Liver (tissue), 3 donors: ENCODE measurements at regions not wholly inside any gene's neighbourhood (a gene's known extent, or its start where the extent isn't known, plus 50 kb on each side); places are given as distances from the start of the nearest gene placed in this dataset.

ENCODE experiments used
- GABPA ChIP-seq, 2 donors: IDR thresholded peaks in 1 of 2; conservative IDR thresholded peaks in 1 of 2; 2 replicates each; pipeline ENCODE4 v1.6.1; 2016; ENCODE audit warnings: antibody characterized with exemption in 2 of 2, mild to moderate bottlenecking in 1 of 2, moderate library complexity in 1 of 2
- JUND ChIP-seq, 2 donors: IDR thresholded peaks; 2 replicates each; pipeline ENCODE4 v1.6.1; 2016; ENCODE audit warnings: antibody characterized with exemption in 2 of 2
- RAD21 ChIP-seq, 2 donors: IDR thresholded peaks; 2 replicates each; pipeline ENCODE4 v1.6.1; 2016; ENCODE audit warnings: antibody characterized with exemption in 2 of 2, mild to moderate bottlenecking in 2 of 2
- RXRA ChIP-seq, 2 donors: IDR thresholded peaks; 2 replicates each; pipeline ENCODE4 v1.6.1; 2017 to 2018; ENCODE audit warnings: antibody characterized with exemption in 2 of 2, mild to moderate bottlenecking in 1 of 2
- YY1 ChIP-seq: IDR thresholded peaks from 2 replicates; pipeline ENCODE4 v1.6.1; 2016; ENCODE audit warnings: antibody characterized with exemption, mild to moderate bottlenecking
- TF ChIP-seq, protein P1 (sequence below): IDR thresholded peaks from 2 replicates; pipeline ENCODE4 v1.6.1; 2016; ENCODE audit warnings: antibody characterized with exemption, mild to moderate bottlenecking
- TF ChIP-seq, protein P2 (sequence below): fragments of 150-350 bp; IDR thresholded peaks from 2 replicates; pipeline ENCODE4 v1.5.1; 2017; ENCODE audit warnings: improper control_type of control experiment, low read depth, low read length; ENCODE audit not compliant: missing input control
- TF ChIP-seq, protein P3 (sequence below): IDR thresholded peaks from 2 replicates; pipeline ENCODE4 v1.6.1; 2016; ENCODE audit warnings: antibody characterized with exemption
- TF ChIP-seq, protein P4 (sequence below): IDR thresholded peaks from 2 replicates; pipeline ENCODE4 v1.6.1; 2016; ENCODE audit warnings: antibody characterized with exemption
- TF ChIP-seq, protein P5 (sequence below): IDR thresholded peaks from 2 replicates; pipeline ENCODE4 v1.6.1; 2016; ENCODE audit warnings: antibody characterized with exemption
- donor health status: healthy.
- donor health status: healthy.

DNA sequence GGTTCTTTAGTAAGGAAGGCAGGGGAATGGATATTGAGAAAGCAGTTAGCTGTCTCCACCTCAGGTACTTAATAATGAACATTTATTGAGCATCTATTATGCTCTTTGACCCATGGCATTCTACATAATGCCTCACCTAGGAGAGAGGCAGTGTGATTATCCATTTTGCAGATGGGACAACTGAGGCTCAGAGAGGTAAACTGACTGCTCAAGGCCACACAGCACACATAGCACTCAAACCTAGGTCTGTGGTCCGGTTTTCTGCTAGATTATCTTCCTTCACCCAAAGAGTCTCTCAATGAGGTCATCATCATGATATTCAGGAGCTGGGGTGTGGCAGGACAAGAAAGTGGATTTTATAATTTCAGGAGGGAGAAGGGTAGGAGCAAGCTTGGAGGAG, 199.1 kb upstream of the LHX5 start:
- TF ChIP-seq, protein P1, sequence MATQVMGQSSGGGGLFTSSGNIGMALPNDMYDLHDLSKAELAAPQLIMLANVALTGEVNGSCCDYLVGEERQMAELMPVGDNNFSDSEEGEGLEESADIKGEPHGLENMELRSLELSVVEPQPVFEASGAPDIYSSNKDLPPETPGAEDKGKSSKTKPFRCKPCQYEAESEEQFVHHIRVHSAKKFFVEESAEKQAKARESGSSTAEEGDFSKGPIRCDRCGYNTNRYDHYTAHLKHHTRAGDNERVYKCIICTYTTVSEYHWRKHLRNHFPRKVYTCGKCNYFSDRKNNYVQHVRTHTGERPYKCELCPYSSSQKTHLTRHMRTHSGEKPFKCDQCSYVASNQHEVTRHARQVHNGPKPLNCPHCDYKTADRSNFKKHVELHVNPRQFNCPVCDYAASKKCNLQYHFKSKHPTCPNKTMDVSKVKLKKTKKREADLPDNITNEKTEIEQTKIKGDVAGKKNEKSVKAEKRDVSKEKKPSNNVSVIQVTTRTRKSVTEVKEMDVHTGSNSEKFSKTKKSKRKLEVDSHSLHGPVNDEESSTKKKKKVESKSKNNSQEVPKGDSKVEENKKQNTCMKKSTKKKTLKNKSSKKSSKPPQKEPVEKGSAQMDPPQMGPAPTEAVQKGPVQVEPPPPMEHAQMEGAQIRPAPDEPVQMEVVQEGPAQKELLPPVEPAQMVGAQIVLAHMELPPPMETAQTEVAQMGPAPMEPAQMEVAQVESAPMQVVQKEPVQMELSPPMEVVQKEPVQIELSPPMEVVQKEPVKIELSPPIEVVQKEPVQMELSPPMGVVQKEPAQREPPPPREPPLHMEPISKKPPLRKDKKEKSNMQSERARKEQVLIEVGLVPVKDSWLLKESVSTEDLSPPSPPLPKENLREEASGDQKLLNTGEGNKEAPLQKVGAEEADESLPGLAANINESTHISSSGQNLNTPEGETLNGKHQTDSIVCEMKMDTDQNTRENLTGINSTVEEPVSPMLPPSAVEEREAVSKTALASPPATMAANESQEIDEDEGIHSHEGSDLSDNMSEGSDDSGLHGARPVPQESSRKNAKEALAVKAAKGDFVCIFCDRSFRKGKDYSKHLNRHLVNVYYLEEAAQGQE, result no peak
- TF ChIP-seq, protein P2, sequence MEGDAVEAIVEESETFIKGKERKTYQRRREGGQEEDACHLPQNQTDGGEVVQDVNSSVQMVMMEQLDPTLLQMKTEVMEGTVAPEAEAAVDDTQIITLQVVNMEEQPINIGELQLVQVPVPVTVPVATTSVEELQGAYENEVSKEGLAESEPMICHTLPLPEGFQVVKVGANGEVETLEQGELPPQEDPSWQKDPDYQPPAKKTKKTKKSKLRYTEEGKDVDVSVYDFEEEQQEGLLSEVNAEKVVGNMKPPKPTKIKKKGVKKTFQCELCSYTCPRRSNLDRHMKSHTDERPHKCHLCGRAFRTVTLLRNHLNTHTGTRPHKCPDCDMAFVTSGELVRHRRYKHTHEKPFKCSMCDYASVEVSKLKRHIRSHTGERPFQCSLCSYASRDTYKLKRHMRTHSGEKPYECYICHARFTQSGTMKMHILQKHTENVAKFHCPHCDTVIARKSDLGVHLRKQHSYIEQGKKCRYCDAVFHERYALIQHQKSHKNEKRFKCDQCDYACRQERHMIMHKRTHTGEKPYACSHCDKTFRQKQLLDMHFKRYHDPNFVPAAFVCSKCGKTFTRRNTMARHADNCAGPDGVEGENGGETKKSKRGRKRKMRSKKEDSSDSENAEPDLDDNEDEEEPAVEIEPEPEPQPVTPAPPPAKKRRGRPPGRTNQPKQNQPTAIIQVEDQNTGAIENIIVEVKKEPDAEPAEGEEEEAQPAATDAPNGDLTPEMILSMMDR, result no peak
- TF ChIP-seq RAD21 (IDR thresholded peaks at IDR 0.05) (no peak), RXRA (IDR thresholded peaks at IDR 0.05) (no peak), GABPA (IDR thresholded peaks at IDR 0.05 in 1 of 2, conservative IDR thresholded peaks at IDR 0.05 in 1 of 2) (no peak), JUND (IDR thresholded peaks at IDR 0.05) (no peak), YY1 (no peak)
- TF ChIP-seq, protein P3, sequence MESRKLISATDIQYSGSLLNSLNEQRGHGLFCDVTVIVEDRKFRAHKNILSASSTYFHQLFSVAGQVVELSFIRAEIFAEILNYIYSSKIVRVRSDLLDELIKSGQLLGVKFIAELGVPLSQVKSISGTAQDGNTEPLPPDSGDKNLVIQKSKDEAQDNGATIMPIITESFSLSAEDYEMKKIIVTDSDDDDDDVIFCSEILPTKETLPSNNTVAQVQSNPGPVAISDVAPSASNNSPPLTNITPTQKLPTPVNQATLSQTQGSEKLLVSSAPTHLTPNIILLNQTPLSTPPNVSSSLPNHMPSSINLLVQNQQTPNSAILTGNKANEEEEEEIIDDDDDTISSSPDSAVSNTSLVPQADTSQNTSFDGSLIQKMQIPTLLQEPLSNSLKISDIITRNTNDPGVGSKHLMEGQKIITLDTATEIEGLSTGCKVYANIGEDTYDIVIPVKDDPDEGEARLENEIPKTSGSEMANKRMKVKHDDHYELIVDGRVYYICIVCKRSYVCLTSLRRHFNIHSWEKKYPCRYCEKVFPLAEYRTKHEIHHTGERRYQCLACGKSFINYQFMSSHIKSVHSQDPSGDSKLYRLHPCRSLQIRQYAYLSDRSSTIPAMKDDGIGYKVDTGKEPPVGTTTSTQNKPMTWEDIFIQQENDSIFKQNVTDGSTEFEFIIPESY, result no peak
- TF ChIP-seq, protein P4, sequence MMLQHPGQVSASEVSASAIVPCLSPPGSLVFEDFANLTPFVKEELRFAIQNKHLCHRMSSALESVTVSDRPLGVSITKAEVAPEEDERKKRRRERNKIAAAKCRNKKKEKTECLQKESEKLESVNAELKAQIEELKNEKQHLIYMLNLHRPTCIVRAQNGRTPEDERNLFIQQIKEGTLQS, result no peak
- TF ChIP-seq, protein P5, sequence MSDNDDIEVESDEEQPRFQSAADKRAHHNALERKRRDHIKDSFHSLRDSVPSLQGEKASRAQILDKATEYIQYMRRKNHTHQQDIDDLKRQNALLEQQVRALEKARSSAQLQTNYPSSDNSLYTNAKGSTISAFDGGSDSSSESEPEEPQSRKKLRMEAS, result no peak
